ENCODE measurements at regions not wholly inside any gene's neighbourhood (a gene's known extent, or its start where the extent isn't known, plus 50 kb on each side); places are given as distances from the start of the nearest gene placed in this dataset.
"Not testable (repeated sequence)": the region's sequence is repeated elsewhere in the genome, so short reads cannot be mapped to it uniquely, and the experiment has no call there.

- DNase-seq: not testable (repeated sequence)
Measured at GRCh38 chr15:34528055-34528754, 55.2 kb downstream of the GOLGA8B start.

- not testable (repeated sequence) for DNase-seq
Measured at GRCh38 chr15:34527641-34528040, 55.8 kb downstream of the GOLGA8B start.

- not testable (repeated sequence) for DNase-seq
Measured at GRCh38 chr15:34523849-34524248, 59.6 kb downstream of the GOLGA8B start.

- not testable (repeated sequence) for DNase-seq
Measured at GRCh38 chr15:34522601-34523000, 60.9 kb downstream of the GOLGA8B start.

- DNase-seq: not testable (repeated sequence)
Measured at GRCh38 chr15:34521802-34522485, 61.5 kb downstream of the GOLGA8B start.

- no peak for DNase-seq
Measured at GRCh38 chr15:34520566-34520965, 62.9 kb downstream of the GOLGA8B start.

- DNase-seq: not testable (repeated sequence)
Measured at GRCh38 chr15:34520010-34520409, 63.4 kb downstream of the GOLGA8B start.

- DNase-seq: peak in 1 of 3 donors; percentile 23
Measured at GRCh38 chr15:34514251-34514670, 69.2 kb downstream of the GOLGA8B start.

GRCh38 chr15:34512628-34513027 is 70.8 kb downstream of the GOLGA8B start:
- DNase-seq: no peak

GRCh38 chr15:34501131-34501530 is 63.5 kb upstream of the GOLGA8A start:
- DNase-seq: no peak

GRCh38 chr15:34496207-34496995 is 58.8 kb upstream of the GOLGA8A start:
- no peak for DNase-seq

GRCh38 chr15:34495707-34496106 is 58.1 kb upstream of the GOLGA8A start:
- not testable (repeated sequence) for DNase-seq

GRCh38 chr15:34494084-34494399 is 56.4 kb upstream of the GOLGA8A start:
- DNase-seq: no peak

GRCh38 chr15:34493001-34493400 is 55.4 kb upstream of the GOLGA8A start:
- no peak for DNase-seq

GRCh38 chr15:34491488-34491887 is 53.9 kb upstream of the GOLGA8A start:
- DNase-seq: not testable (repeated sequence)

GRCh38 chr15:34490417-34491193 is 53.0 kb upstream of the GOLGA8A start:
- no peak for DNase-seq

- DNase-seq: not testable (repeated sequence)
Measured at GRCh38 chr15:34488973-34489959, 51.7 kb upstream of the GOLGA8A start.
